Endothelial cell of umbilical vein (primary cell): ENCODE measurements at regions not wholly inside any gene's neighbourhood (a gene's known extent, or its start where the extent isn't known, plus 50 kb on each side); places are given as distances from the start of the nearest gene placed in this dataset.

ENCODE experiments used
- BruUV-seq: library from RNA; stranded (reverse); fragments of 400-500 nt; replicated peaks from 2 replicates; lab custom pipeline; 2021; lab: Mats Ljungman, UMichigan
- CTCF ChIA-PET: fragments of 300-600, 350-600 bp; sonication (Branson Sonifier 250); formaldehyde crosslinking; loops from one replicate; lab custom pipeline; 2021; ENCODE audit warnings: antibody characterized with exemption, inconsistent platforms; lab: Charles Lee
- POLR2A ChIA-PET: fragments of 300-600, 350-600 bp; sonication (Branson Sonifier 250); formaldehyde crosslinking; loops from one replicate; lab custom pipeline; 2021; ENCODE audit warnings: antibody characterized with exemption, inconsistent platforms; lab: Charles Lee
- DNase-seq: peaks from one replicate; pipeline ENCODE4 v3.0.0-alpha.2; 2011; ENCODE audit warnings: low read depth, low spot score
- FAIRE-seq: peaks from 2 replicates; lab custom pipeline; 2011; peaks lifted over from hg19 to GRCh38; lab: Jason Lieb, UNC
- H2AFZ ChIP-seq: 2 replicates; pipeline ENCODE4 v1.6.0; 2012; ENCODE audit warnings: low read depth, low read length, control low read depth, inconsistent platforms
- H3K27ac ChIP-seq: 2 replicates; pipeline ENCODE4 v1.5.1; 2011; ENCODE audit warnings: low read depth, mild to moderate bottlenecking, control low read depth, low read length, moderate library complexity; ENCODE audit not compliant: insufficient read depth
- H3K27me3 ChIP-seq, 2 experiments: 2 replicates each; pipeline versions ENCODE4 v1.6.0 to v1.6.1; 2011; ENCODE audit warnings: low read length in 2 of 2, mixed read lengths in 1 of 2; ENCODE audit not compliant: control insufficient read depth in 2 of 2, insufficient read depth in 2 of 2
- H3K36me3 ChIP-seq, 2 experiments: 2 replicates in 1 of 2; 3 replicates in 1 of 2; pipeline ENCODE4 v1.5.1; 2011; ENCODE audit warnings: low read length in 2 of 2, mild to moderate bottlenecking in 1 of 2, moderate library complexity in 1 of 2; ENCODE audit not compliant: control insufficient read depth in 2 of 2, insufficient read depth in 2 of 2; ENCODE audit errors: extremely low read depth in 1 of 2
- H3K4me1 ChIP-seq: 3 replicates; pipeline ENCODE4 v1.5.1; 2011; ENCODE audit warnings: mild to moderate bottlenecking, low read length; ENCODE audit not compliant: control insufficient read depth, insufficient read depth; ENCODE audit errors: extremely low read depth
- H3K4me2 ChIP-seq: 2 replicates; pipeline ENCODE4 v1.6.1; 2011; ENCODE audit warnings: low read length, control low read depth, mixed read lengths; ENCODE audit not compliant: insufficient read depth
- H3K4me3 ChIP-seq, 3 experiments: fragments of 200-600 bp in 1 of 3; sonication (generic), shearing (Covaris generic) in 1 of 3; replicated peaks in 1 of 3; 2 replicates each; pipeline ENCODE4 v1.5.1; 2011 to 2016; ENCODE audit warnings: control low read depth in 3 of 3, low read length in 3 of 3, mild to moderate bottlenecking in 2 of 3, inconsistent platforms in 1 of 3, low read depth in 1 of 3, moderate library complexity in 1 of 3; ENCODE audit not compliant: insufficient read depth in 1 of 3
- H3K79me2 ChIP-seq: 2 replicates; pipeline ENCODE4 v1.6.0; 2012; ENCODE audit warnings: low read length, inconsistent platforms; ENCODE audit not compliant: control insufficient read depth, insufficient read depth
- H3K9ac ChIP-seq: replicated peaks from 2 replicates; pipeline ENCODE3; 2011; ENCODE audit warnings: low read length, control low read depth; ENCODE audit not compliant: insufficient read depth; ENCODE audit errors: extremely low read depth
- H3K9me1 ChIP-seq: replicated peaks from 3 replicates; pipeline ENCODE4 v1.6.0; 2011; ENCODE audit warnings: mild to moderate bottlenecking, low read length; ENCODE audit not compliant: control insufficient read depth, insufficient read depth; ENCODE audit errors: extremely low read depth
- H3K9me3 ChIP-seq: replicated peaks from 2 replicates; pipeline ENCODE4 v1.5.1; 2012; ENCODE audit warnings: low read length, inconsistent platforms; ENCODE audit not compliant: control insufficient read depth, insufficient read depth
- H4K20me1 ChIP-seq: replicated peaks from 2 replicates; pipeline ENCODE3; 2011; ENCODE audit warnings: mild to moderate bottlenecking, low read length; ENCODE audit not compliant: control insufficient read depth, insufficient read depth; ENCODE audit errors: extremely low read depth
- EZH2 ChIP-seq: IDR thresholded peaks from 2 replicates; pipeline ENCODE4 v1.6.1; 2012; ENCODE audit warnings: borderline replicate concordance, low read depth, mild to moderate bottlenecking, moderate library complexity, low read length, inconsistent platforms; ENCODE audit not compliant: severe bottlenecking
- FOS ChIP-seq: IDR thresholded peaks from 2 replicates; pipeline ENCODE4 v1.6.1; 2011; ENCODE audit warnings: mild to moderate bottlenecking, low read length, moderate library complexity, borderline replicate concordance; ENCODE audit not compliant: insufficient read depth
- GATA2 ChIP-seq: IDR thresholded peaks from 2 replicates; pipeline ENCODE4 v1.7.0; 2011; ENCODE audit warnings: low read depth, mild to moderate bottlenecking, moderate library complexity, mixed read lengths, low read length; ENCODE audit not compliant: insufficient read length, insufficient read depth
- JUN ChIP-seq: IDR thresholded peaks from 2 replicates; pipeline ENCODE4 v1.6.1; 2011; ENCODE audit warnings: borderline replicate concordance, low read depth; ENCODE audit not compliant: insufficient read length, insufficient read depth
- MYC ChIP-seq: IDR thresholded peaks from one replicate; pipeline ENCODE4 v1.6.1; 2011; ENCODE audit warnings: mild to moderate bottlenecking, low read depth, low read length
- POLR2A ChIP-seq: IDR thresholded peaks from 2 replicates; pipeline ENCODE4 v1.6.1; 2012; ENCODE audit warnings: low read depth, mild to moderate bottlenecking, control low read depth, low read length
- POLR2AphosphoS5 ChIP-seq: IDR thresholded peaks from 2 replicates; pipeline ENCODE4 v1.6.1; 2012; ENCODE audit warnings: low read depth, mild to moderate bottlenecking, control low read depth, low read length, moderate library complexity; ENCODE audit not compliant: insufficient read depth
- dilution Hi-C: fragments of 300-500 bp; cut with MboI; formaldehyde crosslinking; loops from one replicate; pipeline ENCODE4 v1.15.0; 2019; ENCODE audit warnings: low sequenced_read_pairs; ENCODE audit not compliant: extremely low pct_ligation_motif_present
- intact Hi-C: fragments of 100-400 bp; cut with micrococcal nuclease; formaldehyde crosslinking; loops from one replicate; pipeline ENCODE4 v1.10.0; 2022
- TF ChIP-seq, protein P1 (sequence below): IDR thresholded peaks from 2 replicates; pipeline ENCODE4 v1.6.1; 2011; ENCODE audit not compliant: insufficient read depth, insufficient read length
- TF ChIP-seq, protein P2 (sequence below), 2 donors: IDR thresholded peaks; 1 replicate in 1 of 2; 2 replicates in 1 of 2; pipeline ENCODE4 v1.5.1; 2011; ENCODE audit warnings: low read length in 2 of 2, mild to moderate bottlenecking in 2 of 2, moderate library complexity in 2 of 2, control low read depth in 1 of 2, inconsistent platforms in 1 of 2, low read depth in 1 of 2; ENCODE audit not compliant: insufficient read depth in 1 of 2; ENCODE audit errors: extremely low read depth in 1 of 2

GRCh38 chr10:118482393-118483331 lies 112.8 kb downstream of the PRLHR start:
- no peaks in the 10 kb centered on the region for H4K20me1 ChIP-seq
- no peak overlapping the region for H3K27ac ChIP-seq
- intact Hi-C loops (loop anchor here (1.0 kb wide), 1 partner anchor 32 kb away; no protein-coding TSS in a partner anchor), dilution Hi-C loops (no loop called here)
- no peaks in the 10 kb centered on the region for H3K36me3 ChIP-seq
- no peaks in the 10 kb centered on the region for H3K9me3 ChIP-seq
- H2AFZ ChIP-seq = no peak overlapping the region
- BruUV-seq = no TSS peak
- H3K9ac ChIP-seq = no peak overlapping the region
- H3K27me3 ChIP-seq = no peaks in the 10 kb centered on the region
- no peak overlapping the region for H3K4me3 ChIP-seq
- CTCF ChIA-PET = no interaction called here
- no peaks in the 10 kb centered on the region for H3K79me2 ChIP-seq
- H3K4me2 ChIP-seq = no peak overlapping the region
- POLR2A ChIA-PET = no interaction called here
- no peak for FAIRE-seq
- no peak for TF ChIP-seq MYC
- no peak for TF ChIP-seq GATA2
- TF ChIP-seq FOS = no peak
- TF ChIP-seq, protein P1, sequence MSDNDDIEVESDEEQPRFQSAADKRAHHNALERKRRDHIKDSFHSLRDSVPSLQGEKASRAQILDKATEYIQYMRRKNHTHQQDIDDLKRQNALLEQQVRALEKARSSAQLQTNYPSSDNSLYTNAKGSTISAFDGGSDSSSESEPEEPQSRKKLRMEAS = no peak
- no peak for TF ChIP-seq POLR2A
- no peak for TF ChIP-seq POLR2AphosphoS5
- TF ChIP-seq JUN = no peak
- TF ChIP-seq, protein P2, sequence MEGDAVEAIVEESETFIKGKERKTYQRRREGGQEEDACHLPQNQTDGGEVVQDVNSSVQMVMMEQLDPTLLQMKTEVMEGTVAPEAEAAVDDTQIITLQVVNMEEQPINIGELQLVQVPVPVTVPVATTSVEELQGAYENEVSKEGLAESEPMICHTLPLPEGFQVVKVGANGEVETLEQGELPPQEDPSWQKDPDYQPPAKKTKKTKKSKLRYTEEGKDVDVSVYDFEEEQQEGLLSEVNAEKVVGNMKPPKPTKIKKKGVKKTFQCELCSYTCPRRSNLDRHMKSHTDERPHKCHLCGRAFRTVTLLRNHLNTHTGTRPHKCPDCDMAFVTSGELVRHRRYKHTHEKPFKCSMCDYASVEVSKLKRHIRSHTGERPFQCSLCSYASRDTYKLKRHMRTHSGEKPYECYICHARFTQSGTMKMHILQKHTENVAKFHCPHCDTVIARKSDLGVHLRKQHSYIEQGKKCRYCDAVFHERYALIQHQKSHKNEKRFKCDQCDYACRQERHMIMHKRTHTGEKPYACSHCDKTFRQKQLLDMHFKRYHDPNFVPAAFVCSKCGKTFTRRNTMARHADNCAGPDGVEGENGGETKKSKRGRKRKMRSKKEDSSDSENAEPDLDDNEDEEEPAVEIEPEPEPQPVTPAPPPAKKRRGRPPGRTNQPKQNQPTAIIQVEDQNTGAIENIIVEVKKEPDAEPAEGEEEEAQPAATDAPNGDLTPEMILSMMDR (IDR thresholded peaks at IDR 0.05; ENCODE audit: extremely low read depth in 1 of 2, insufficient read depth in 1 of 2, low read depth in 1 of 2, low read length in 2 of 2) = no peak
- TF ChIP-seq EZH2 = no peak
- no peak for DNase-seq
- no peaks in the 10 kb centered on the region for H3K9me1 ChIP-seq
- H3K4me1 ChIP-seq = no peaks in the 10 kb centered on the region
